ENCODE measurements at regions not wholly inside any gene's neighbourhood (a gene's known extent, or its start where the extent isn't known, plus 50 kb on each side); places are given as distances from the start of the nearest gene placed in this dataset.

DNA sequence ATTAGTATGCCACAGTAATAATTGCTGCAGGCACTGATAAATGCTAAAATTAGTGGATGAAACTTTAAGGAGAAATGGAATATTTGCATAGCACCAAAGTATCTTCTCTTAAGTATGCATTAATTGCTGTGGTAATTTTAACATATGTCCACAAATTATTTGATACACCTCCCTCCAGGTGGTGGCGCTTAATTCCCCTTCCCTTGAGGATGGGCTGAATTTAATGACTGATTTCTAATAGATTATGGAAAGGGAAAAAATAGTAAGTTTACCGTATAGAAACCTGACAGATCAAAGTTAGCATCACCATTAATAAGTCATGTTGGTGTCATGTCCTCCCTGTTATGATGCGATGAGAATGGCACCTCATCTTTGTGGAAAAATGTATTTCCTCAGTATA is 519.2 kb downstream of the TFEC start:
- TF ChIP-seq, protein P1, sequence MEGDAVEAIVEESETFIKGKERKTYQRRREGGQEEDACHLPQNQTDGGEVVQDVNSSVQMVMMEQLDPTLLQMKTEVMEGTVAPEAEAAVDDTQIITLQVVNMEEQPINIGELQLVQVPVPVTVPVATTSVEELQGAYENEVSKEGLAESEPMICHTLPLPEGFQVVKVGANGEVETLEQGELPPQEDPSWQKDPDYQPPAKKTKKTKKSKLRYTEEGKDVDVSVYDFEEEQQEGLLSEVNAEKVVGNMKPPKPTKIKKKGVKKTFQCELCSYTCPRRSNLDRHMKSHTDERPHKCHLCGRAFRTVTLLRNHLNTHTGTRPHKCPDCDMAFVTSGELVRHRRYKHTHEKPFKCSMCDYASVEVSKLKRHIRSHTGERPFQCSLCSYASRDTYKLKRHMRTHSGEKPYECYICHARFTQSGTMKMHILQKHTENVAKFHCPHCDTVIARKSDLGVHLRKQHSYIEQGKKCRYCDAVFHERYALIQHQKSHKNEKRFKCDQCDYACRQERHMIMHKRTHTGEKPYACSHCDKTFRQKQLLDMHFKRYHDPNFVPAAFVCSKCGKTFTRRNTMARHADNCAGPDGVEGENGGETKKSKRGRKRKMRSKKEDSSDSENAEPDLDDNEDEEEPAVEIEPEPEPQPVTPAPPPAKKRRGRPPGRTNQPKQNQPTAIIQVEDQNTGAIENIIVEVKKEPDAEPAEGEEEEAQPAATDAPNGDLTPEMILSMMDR (IDR thresholded peaks at IDR 0.05) = no peak
- no peak for TF ChIP-seq POLR2A (IDR thresholded peaks at IDR 0.05)

Data from ovary (tissue), 3 donors.